GM21423 (cell line): ENCODE measurements at regions not wholly inside any gene's neighbourhood (a gene's known extent, or its start where the extent isn't known, plus 50 kb on each side); places are given as distances from the start of the nearest gene placed in this dataset.
"Not testable (repeated sequence)": the region's sequence is repeated elsewhere in the genome, so short reads cannot be mapped to it uniquely, and the experiment has no call there.

ENCODE experiments used
- ATAC-seq: cut with Tn5 transposase; IDR thresholded peaks from one replicate; pipeline ENCODE4 v1.9.1; 2021; ENCODE audit warnings: mild to moderate bottlenecking, moderate library complexity; ENCODE audit not compliant: unreplicated experiment

- ATAC-seq = no peak
Observed at GRCh38 chr5:7207979-7208378, 188.0 kb upstream of the ADCY2 start.

- no peak for ATAC-seq
Observed at GRCh38 chr5:7208938-7209337, 187.0 kb upstream of the ADCY2 start.

- ATAC-seq = no peak
Observed at GRCh38 chr5:7209658-7210057, 186.3 kb upstream of the ADCY2 start.

- no peak for ATAC-seq
Observed at GRCh38 chr5:7210549-7210948, 185.4 kb upstream of the ADCY2 start.

- no peak for ATAC-seq
Observed at GRCh38 chr5:7213525-7213924, 182.4 kb upstream of the ADCY2 start.

GRCh38 chr5:7214906-7215416, 181.0 kb upstream of the ADCY2 start:
- no peak for ATAC-seq

- ATAC-seq = no peak
Observed at GRCh38 chr5:7218141-7218540, 177.8 kb upstream of the ADCY2 start.

GRCh38 chr5:7220156-7220555, 175.8 kb upstream of the ADCY2 start:
- no peak for ATAC-seq

GRCh38 chr5:7221041-7221440, 174.9 kb upstream of the ADCY2 start:
- no peak for ATAC-seq

- no peak for ATAC-seq
Observed at GRCh38 chr5:7225826-7226225, 170.1 kb upstream of the ADCY2 start.

GRCh38 chr5:7242118-7242710, 153.7 kb upstream of the ADCY2 start:
- ATAC-seq = no peak

- no peak for ATAC-seq
Observed at GRCh38 chr5:7244208-7244607, 151.7 kb upstream of the ADCY2 start.

GRCh38 chr5:7245121-7245651, 150.8 kb upstream of the ADCY2 start:
- ATAC-seq = no peak

- ATAC-seq = no peak
Observed at GRCh38 chr5:7246287-7246686, 149.7 kb upstream of the ADCY2 start.

- ATAC-seq = no peak
Observed at GRCh38 chr5:7250004-7250403, 145.9 kb upstream of the ADCY2 start.

- no peak for ATAC-seq
Observed at GRCh38 chr5:7250611-7251010, 145.3 kb upstream of the ADCY2 start.

- no peak for ATAC-seq
Observed at GRCh38 chr5:7251132-7251531, 144.8 kb upstream of the ADCY2 start.

- no peak for ATAC-seq
Observed at GRCh38 chr5:7261049-7261448, 134.9 kb upstream of the ADCY2 start.

GRCh38 chr5:7261900-7262299, 134.0 kb upstream of the ADCY2 start:
- no peak for ATAC-seq

- not testable (repeated sequence) for ATAC-seq
Observed at GRCh38 chr5:7263398-7264015, 132.4 kb upstream of the ADCY2 start.

GRCh38 chr5:7265776-7266175, 130.2 kb upstream of the ADCY2 start:
- not testable (repeated sequence) for ATAC-seq

- not testable (repeated sequence) for ATAC-seq
Observed at GRCh38 chr5:7268722-7269121, 127.2 kb upstream of the ADCY2 start.
